ENCODE measurements at regions not wholly inside any gene's neighbourhood (a gene's known extent, or its start where the extent isn't known, plus 50 kb on each side); places are given as distances from the start of the nearest gene placed in this dataset.

- DNase-seq (ENCODE audit: low read depth), result no peak
- no peak for TF ChIP-seq CTCF (IDR thresholded peaks at IDR 0.05; ENCODE audit: insufficient read depth, low read length, poor library complexity, severe bottlenecking)
Measured at GRCh38 chr17:34482730-34483129, 96.7 kb upstream of the TMEM132E start.

GRCh38 chr17:34481779-34482178 is 97.6 kb upstream of the TMEM132E start:
- DNase-seq (ENCODE audit: low read depth), result no peak
- TF ChIP-seq CTCF (IDR thresholded peaks at IDR 0.05; ENCODE audit: insufficient read depth, low read length, poor library complexity, severe bottlenecking), result no peak
- H3K4me3 ChIP-seq (ENCODE audit: low read depth, low read length), result no peak overlapping the region
- no peaks in the 10 kb centered on the region for H3K36me3 ChIP-seq (ENCODE audit: control insufficient read depth, insufficient read depth, low read length)
- H3K27me3 ChIP-seq (ENCODE audit: control insufficient read depth, insufficient read depth, low read length), result no peaks in the 10 kb centered on the region

More at GRCh38 chr17:34482730-34483129, 96.7 kb upstream of the TMEM132E start:
- Histone ChIP-seq H3K36me3 (ENCODE audit: control insufficient read depth, insufficient read depth, low read length) (no peaks in the 10 kb centered on the region), H3K4me3 (ENCODE audit: low read depth, low read length) (no peak overlapping the region), H3K27me3 (ENCODE audit: control insufficient read depth, insufficient read depth, low read length) (no peaks in the 10 kb centered on the region)

- TF ChIP-seq CTCF (IDR thresholded peaks at IDR 0.05; ENCODE audit: insufficient read depth, low read length, poor library complexity, severe bottlenecking), result no peak
- Histone ChIP-seq H3K4me3 (ENCODE audit: low read depth, low read length) (no peak overlapping the region), H3K27me3 (ENCODE audit: control insufficient read depth, insufficient read depth, low read length) (no peaks in the 10 kb centered on the region), H3K36me3 (ENCODE audit: control insufficient read depth, insufficient read depth, low read length) (no peaks in the 10 kb centered on the region)
- no peak for DNase-seq (ENCODE audit: low read depth)
Measured at GRCh38 chr17:34479371-34479770, 100.0 kb upstream of the TMEM132E start.

- Histone ChIP-seq H3K36me3 (ENCODE audit: control insufficient read depth, insufficient read depth, low read length) (no peaks in the 10 kb centered on the region), H3K27me3 (ENCODE audit: control insufficient read depth, insufficient read depth, low read length) (no peaks in the 10 kb centered on the region), H3K4me3 (ENCODE audit: low read depth, low read length) (no peak overlapping the region)
- no peak for DNase-seq (ENCODE audit: low read depth)
- TF ChIP-seq CTCF (IDR thresholded peaks at IDR 0.05; ENCODE audit: insufficient read depth, low read length, poor library complexity, severe bottlenecking), result no peak
Measured at GRCh38 chr17:34478244-34478643, 101.1 kb upstream of the TMEM132E start.

- TF ChIP-seq CTCF (IDR thresholded peaks at IDR 0.05; ENCODE audit: insufficient read depth, low read length, poor library complexity, severe bottlenecking), result no peak
- DNase-seq (ENCODE audit: low read depth), result no peak
- H3K36me3 ChIP-seq (ENCODE audit: control insufficient read depth, insufficient read depth, low read length), result no peaks in the 10 kb centered on the region
- no peak overlapping the region for H3K4me3 ChIP-seq (ENCODE audit: low read depth, low read length)
- H3K27me3 ChIP-seq (ENCODE audit: control insufficient read depth, insufficient read depth, low read length), result no peaks in the 10 kb centered on the region
Measured at GRCh38 chr17:34475296-34475695, 104.1 kb upstream of the TMEM132E start.

GRCh38 chr17:34474706-34475105 is 104.7 kb upstream of the TMEM132E start:
- no peak for DNase-seq (ENCODE audit: low read depth)
- no peaks in the 10 kb centered on the region for H3K36me3 ChIP-seq (ENCODE audit: control insufficient read depth, insufficient read depth, low read length)
- no peak overlapping the region for H3K4me3 ChIP-seq (ENCODE audit: low read depth, low read length)
- no peaks in the 10 kb centered on the region for H3K27me3 ChIP-seq (ENCODE audit: control insufficient read depth, insufficient read depth, low read length)
- TF ChIP-seq CTCF (IDR thresholded peaks at IDR 0.05; ENCODE audit: insufficient read depth, low read length, poor library complexity, severe bottlenecking), result no peak

Data from kidney epithelial cell (primary cell).